SK-N-MC (cell line): ENCODE measurements at regions not wholly inside any gene's neighbourhood (a gene's known extent, or its start where the extent isn't known, plus 50 kb on each side); places are given as distances from the start of the nearest gene placed in this dataset.
A peak's percentile ranks its signal among the peaks of the same experiment; 100 is the strongest.

Source experiments
- DNase-seq: peaks from one replicate; pipeline ENCODE4 v3.0.0-alpha.2; 2011; ENCODE audit warnings: low read depth, low spot score
- H3K27ac ChIP-seq: fragments of 200-600 bp; sonication (generic); 2 replicates; pipeline ENCODE4 v1.5.1; 2016; ENCODE audit warnings: mixed run types
- H3K36me3 ChIP-seq: fragments of 200-600 bp; sonication (generic); 2 replicates; pipeline ENCODE4 v1.6.1; 2017; ENCODE audit warnings: antibody characterized with exemption, low read length, mixed read lengths; ENCODE audit not compliant: insufficient read depth
- H3K4me3 ChIP-seq: fragments of 200-600 bp; sonication (generic); 2 replicates; pipeline ENCODE4 v1.5.1; 2016
- H3K9ac ChIP-seq: fragments of 200-600 bp; sonication (generic); 2 replicates; pipeline ENCODE4 v1.8.0; 2017; ENCODE audit warnings: mixed run types, mixed read lengths; ENCODE audit not compliant: insufficient read length
- H3K9me3 ChIP-seq: fragments of 200-600 bp; sonication (generic); 2 replicates; pipeline ENCODE4 v1.6.1; 2017; ENCODE audit warnings: low read depth, mild to moderate bottlenecking, antibody characterized with exemption, low read length, moderate library complexity, mixed read lengths
- EZH2 ChIP-seq: fragments of 200-600 bp; sonication (generic); IDR thresholded peaks from one replicate; pipeline ENCODE4 v1.6.1; 2017; ENCODE audit warnings: antibody characterized with exemption
- FOXP2 ChIP-seq: optimal IDR thresholded peaks from 2 replicates; pipeline ENCODE3; 2011; ENCODE audit warnings: mild to moderate bottlenecking, moderate library complexity; ENCODE audit not compliant: insufficient read depth; ENCODE audit errors: extremely low read length, control extremely low read depth
- POLR2AphosphoS5 ChIP-seq: IDR thresholded peaks from 2 replicates; pipeline ENCODE4 v1.6.1; 2012; ENCODE audit warnings: mild to moderate bottlenecking, low read depth, low read length, borderline replicate concordance

GRCh38 chr4:137967480-137968190 lies 274.5 kb downstream of the SLC7A11 start:
- H3K9ac ChIP-seq: no peak overlapping the region
- TF ChIP-seq FOXP2: no peak
- TF ChIP-seq EZH2: no peak
- no peak for TF ChIP-seq POLR2AphosphoS5
- DNase-seq: no peak
- H3K9me3 ChIP-seq: no peaks in the 10 kb centered on the region
- no peaks in the 10 kb centered on the region for H3K36me3 ChIP-seq
- H3K27ac ChIP-seq: no peak overlapping the region
- H3K4me3 ChIP-seq: no peak overlapping the region

GRCh38 chr4:137966504-137966903 lies 275.6 kb downstream of the SLC7A11 start:
- Histone ChIP-seq H3K9ac (no peak overlapping the region), H3K4me3 (no peak overlapping the region), H3K27ac (no peak overlapping the region), H3K9me3 (no peaks in the 10 kb centered on the region), H3K36me3 (no peaks in the 10 kb centered on the region)
- no peak for DNase-seq
- TF ChIP-seq EZH2 (no peak), FOXP2 (no peak)

- TF ChIP-seq FOXP2 (no peak), POLR2AphosphoS5 (no peak; the same call in 1 of the 2 replicates), EZH2 (no peak)
Observed at GRCh38 chr4:137961051-137961438, 281.1 kb downstream of the SLC7A11 start.

GRCh38 chr4:137960371-137961050 lies 281.6 kb downstream of the SLC7A11 start:
- Histone ChIP-seq H3K36me3 (no peaks in the 10 kb centered on the region), H3K9me3 (no peaks in the 10 kb centered on the region), H3K4me3 (peak overlapping the region; percentile 66), H3K27ac (peak overlapping the region; percentile 81), H3K9ac (no peak overlapping the region)
- TF ChIP-seq FOXP2 (no peak), EZH2 (no peak), POLR2AphosphoS5 (no peak)
- no peak for DNase-seq

More at GRCh38 chr4:137961051-137961438, 281.1 kb downstream of the SLC7A11 start:
- DNase-seq: peak; percentile 89
- Histone ChIP-seq H3K9ac (no peak overlapping the region), H3K36me3 (no peaks in the 10 kb centered on the region), H3K27ac (peak overlapping the region; percentile 81), H3K9me3 (no peaks in the 10 kb centered on the region), H3K4me3 (peak overlapping the region; percentile 66)

- TF ChIP-seq POLR2AphosphoS5: no peak
- TF ChIP-seq FOXP2: no peak
- TF ChIP-seq EZH2: no peak
- H3K9me3 ChIP-seq: no peaks in the 10 kb centered on the region
- no peak overlapping the region for H3K9ac ChIP-seq
- no peak for DNase-seq
- H3K27ac ChIP-seq: no peak overlapping the region
- H3K36me3 ChIP-seq: no peaks in the 10 kb centered on the region
- H3K4me3 ChIP-seq: no peak overlapping the region
Observed at GRCh38 chr4:137957806-137958205, 284.3 kb downstream of the SLC7A11 start.

GRCh38 chr4:137956256-137956655 lies 285.9 kb downstream of the SLC7A11 start:
- no peak overlapping the region for H3K27ac ChIP-seq
- H3K4me3 ChIP-seq: no peak overlapping the region
- TF ChIP-seq FOXP2 (no peak), POLR2AphosphoS5 (no peak), EZH2 (no peak)
- no peaks in the 10 kb centered on the region for H3K36me3 ChIP-seq
- no peak overlapping the region for H3K9ac ChIP-seq
- H3K9me3 ChIP-seq: no peaks in the 10 kb centered on the region
- no peak for DNase-seq

- Histone ChIP-seq H3K9ac (no peak overlapping the region), H3K9me3 (no peaks in the 10 kb centered on the region), H3K36me3 (no peaks in the 10 kb centered on the region), H3K4me3 (no peak overlapping the region), H3K27ac (no peak overlapping the region)
- TF ChIP-seq EZH2 (no peak), POLR2AphosphoS5 (no peak), FOXP2 (no peak)
- DNase-seq: no peak
Observed at GRCh38 chr4:137955595-137955994, 286.6 kb downstream of the SLC7A11 start.

GRCh38 chr4:137952116-137952515 lies 290.0 kb downstream of the SLC7A11 start:
- H3K9ac ChIP-seq: no peak overlapping the region
- H3K4me3 ChIP-seq: no peak overlapping the region
- H3K9me3 ChIP-seq: no peaks in the 10 kb centered on the region; the same call in 1 of the 2 replicates
- no peak for TF ChIP-seq FOXP2
- TF ChIP-seq EZH2: no peak
- TF ChIP-seq POLR2AphosphoS5: no peak
- no peaks in the 10 kb centered on the region for H3K36me3 ChIP-seq
- no peak overlapping the region for H3K27ac ChIP-seq
- DNase-seq: no peak
